WTC11 (cell line): ENCODE measurements at regions not wholly inside any gene's neighbourhood (a gene's known extent, or its start where the extent isn't known, plus 50 kb on each side); places are given as distances from the start of the nearest gene placed in this dataset.

Experiments used
- ATAC-seq: fragments of 200-7000 bp; cut with Tn5 transposase; 2 replicates; pipeline ENCODE4 v1.10.0; 2021; ENCODE audit warnings: mild to moderate bottlenecking, moderate library complexity
- CTCF ChIA-PET: fragments of 300-600 bp; sonication (Branson Sonifier 250); formaldehyde crosslinking; loops from one replicate; lab custom pipeline; 2021; ENCODE audit warnings: antibody characterized with exemption; lab: Charles Lee
- POLR2A ChIA-PET: fragments of 350-600 bp; sonication (Branson Sonifier 250); formaldehyde crosslinking; loops from one replicate; lab custom pipeline; 2021; ENCODE audit warnings: antibody characterized with exemption; lab: Charles Lee
- DNase-seq: peaks from one replicate; pipeline ENCODE4 v3.0.0; 2021; ENCODE audit warnings: low spot score
- H3K27ac Mint-ChIP-seq: 2 replicates; pipeline ENCODE4 v1.8.0; 2021; ENCODE audit warnings: mixed read lengths
- H3K27me3 Mint-ChIP-seq: 2 replicates; pipeline ENCODE4 v1.8.0; 2021; ENCODE audit warnings: low read depth, mild to moderate bottlenecking, moderate library complexity, mixed read lengths
- H3K36me3 Mint-ChIP-seq: 2 replicates; pipeline ENCODE4 v1.8.0; 2021; ENCODE audit warnings: mixed read lengths
- H3K4me1 Mint-ChIP-seq: 2 replicates; pipeline ENCODE4 v1.8.0; 2022; ENCODE audit warnings: mixed read lengths
- H3K4me3 Mint-ChIP-seq: 2 replicates; pipeline ENCODE4 v1.8.0; 2021; ENCODE audit warnings: mild to moderate bottlenecking, moderate library complexity, mixed read lengths
- H3K9me3 Mint-ChIP-seq: 2 replicates; pipeline ENCODE4 v1.8.0; 2021; ENCODE audit warnings: mixed read lengths
- ATF1 ChIP-seq: sonication (generic); formaldehyde crosslinking; IDR thresholded peaks from 2 replicates; pipeline ENCODE4 v1.8.1; 2023; ENCODE audit warnings: mild to moderate bottlenecking, moderate library complexity, missing genetic modification reagents
- ELF4 ChIP-seq: sonication (generic); formaldehyde crosslinking; IDR thresholded peaks from 2 replicates; pipeline ENCODE4 v1.8.1; 2022; ENCODE audit warnings: low read depth, mild to moderate bottlenecking, moderate library complexity, missing genetic modification reagents
- HMGA2 ChIP-seq: fragments of 250-450 bp; sonication (Bioruptor Pico); IDR thresholded peaks from 2 replicates; pipeline ENCODE4 v1.4.0; 2021; ENCODE audit warnings: mild to moderate bottlenecking, moderate library complexity
- JAZF1 ChIP-seq: fragments of 250-450 bp; sonication (Bioruptor Pico); IDR thresholded peaks from 2 replicates; pipeline ENCODE4 v1.9.0; 2021; ENCODE audit warnings: moderate library complexity, mild to moderate bottlenecking, inconsistent platforms
- SMAD4 ChIP-seq: sonication (generic); formaldehyde crosslinking; IDR thresholded peaks from 2 replicates; pipeline ENCODE4 v1.8.0; 2022; ENCODE audit warnings: mild to moderate bottlenecking, missing genetic modification reagents
- ZNF317 ChIP-seq: sonication (generic); formaldehyde crosslinking; IDR thresholded peaks from 2 replicates; pipeline ENCODE4 v1.8.1; 2023; ENCODE audit warnings: low read depth, mild to moderate bottlenecking, moderate library complexity, missing genetic modification reagents, borderline replicate concordance
- TF ChIP-seq, protein P1 (sequence below): fragments of 250-450 bp; sonication (Bioruptor Pico); IDR thresholded peaks from 2 replicates; pipeline ENCODE4 v1.9.0; 2021; ENCODE audit warnings: mild to moderate bottlenecking, borderline replicate concordance
- TF ChIP-seq, protein P2 (sequence below): sonication (generic); formaldehyde crosslinking; IDR thresholded peaks from 2 replicates; pipeline ENCODE4 v1.8.0; 2023; ENCODE audit warnings: missing genetic modification reagents, mild to moderate bottlenecking, borderline replicate concordance
- TF ChIP-seq, protein P3 (sequence below): sonication (generic); formaldehyde crosslinking; IDR thresholded peaks from 2 replicates; pipeline ENCODE4 v1.8.1; 2022; ENCODE audit warnings: mild to moderate bottlenecking, moderate library complexity, missing genetic modification reagents
- TF ChIP-seq, protein P4 (sequence below): sonication (generic); formaldehyde crosslinking; IDR thresholded peaks from 2 replicates; pipeline ENCODE4 v1.8.0; 2022; ENCODE audit warnings: mild to moderate bottlenecking, missing genetic modification reagents
- TF ChIP-seq, protein P5 (sequence below): fragments of 250-450 bp; sonication (Bioruptor Pico); conservative IDR thresholded peaks from 2 replicates; pipeline ENCODE4 v1.9.0; 2021; ENCODE audit warnings: mild to moderate bottlenecking
- TF ChIP-seq, protein P6 (sequence below): fragments of 250-450 bp; sonication (Bioruptor Pico); IDR thresholded peaks from 2 replicates; pipeline ENCODE4 v1.9.0; 2021; ENCODE audit warnings: mild to moderate bottlenecking
- TF ChIP-seq, protein P7 (sequence below): sonication (generic); formaldehyde crosslinking; conservative IDR thresholded peaks from 2 replicates; pipeline ENCODE4 v1.8.1; 2022; ENCODE audit warnings: mild to moderate bottlenecking, missing genetic modification reagents
- TF ChIP-seq, protein P8 (sequence below): sonication (generic); formaldehyde crosslinking; IDR thresholded peaks from 2 replicates; pipeline ENCODE4 v1.8.0; 2022; ENCODE audit warnings: mild to moderate bottlenecking, missing genetic modification reagents

DNA sequence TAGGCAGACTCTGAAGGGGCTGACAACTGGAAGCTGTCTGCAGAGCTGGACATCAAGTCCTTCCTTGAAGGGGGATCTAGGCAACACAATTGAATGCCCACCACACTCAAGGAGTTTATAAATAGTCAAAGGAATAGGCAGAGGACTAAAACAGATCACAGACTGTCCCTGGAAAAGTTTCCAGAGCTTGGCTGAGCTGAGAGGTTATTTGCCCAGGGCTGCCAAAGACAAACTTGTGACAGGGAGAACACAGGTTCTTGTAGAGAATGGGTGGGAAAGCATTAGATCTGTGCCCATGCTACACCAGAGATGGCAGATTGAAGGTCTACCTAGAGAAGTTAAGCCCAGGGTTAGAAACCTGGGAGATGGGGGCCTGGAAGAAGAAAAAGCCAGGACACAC is 344.6 kb downstream of the MID1IP1 start:
- DNase-seq (no peak), ATAC-seq (no peak)
- H3K9me3 Mint-ChIP-seq, result no peaks in the 10 kb centered on the region
- no peaks in the 10 kb centered on the region for H3K36me3 Mint-ChIP-seq
- no peak overlapping the region for H3K27ac Mint-ChIP-seq
- TF ChIP-seq, protein P1, sequence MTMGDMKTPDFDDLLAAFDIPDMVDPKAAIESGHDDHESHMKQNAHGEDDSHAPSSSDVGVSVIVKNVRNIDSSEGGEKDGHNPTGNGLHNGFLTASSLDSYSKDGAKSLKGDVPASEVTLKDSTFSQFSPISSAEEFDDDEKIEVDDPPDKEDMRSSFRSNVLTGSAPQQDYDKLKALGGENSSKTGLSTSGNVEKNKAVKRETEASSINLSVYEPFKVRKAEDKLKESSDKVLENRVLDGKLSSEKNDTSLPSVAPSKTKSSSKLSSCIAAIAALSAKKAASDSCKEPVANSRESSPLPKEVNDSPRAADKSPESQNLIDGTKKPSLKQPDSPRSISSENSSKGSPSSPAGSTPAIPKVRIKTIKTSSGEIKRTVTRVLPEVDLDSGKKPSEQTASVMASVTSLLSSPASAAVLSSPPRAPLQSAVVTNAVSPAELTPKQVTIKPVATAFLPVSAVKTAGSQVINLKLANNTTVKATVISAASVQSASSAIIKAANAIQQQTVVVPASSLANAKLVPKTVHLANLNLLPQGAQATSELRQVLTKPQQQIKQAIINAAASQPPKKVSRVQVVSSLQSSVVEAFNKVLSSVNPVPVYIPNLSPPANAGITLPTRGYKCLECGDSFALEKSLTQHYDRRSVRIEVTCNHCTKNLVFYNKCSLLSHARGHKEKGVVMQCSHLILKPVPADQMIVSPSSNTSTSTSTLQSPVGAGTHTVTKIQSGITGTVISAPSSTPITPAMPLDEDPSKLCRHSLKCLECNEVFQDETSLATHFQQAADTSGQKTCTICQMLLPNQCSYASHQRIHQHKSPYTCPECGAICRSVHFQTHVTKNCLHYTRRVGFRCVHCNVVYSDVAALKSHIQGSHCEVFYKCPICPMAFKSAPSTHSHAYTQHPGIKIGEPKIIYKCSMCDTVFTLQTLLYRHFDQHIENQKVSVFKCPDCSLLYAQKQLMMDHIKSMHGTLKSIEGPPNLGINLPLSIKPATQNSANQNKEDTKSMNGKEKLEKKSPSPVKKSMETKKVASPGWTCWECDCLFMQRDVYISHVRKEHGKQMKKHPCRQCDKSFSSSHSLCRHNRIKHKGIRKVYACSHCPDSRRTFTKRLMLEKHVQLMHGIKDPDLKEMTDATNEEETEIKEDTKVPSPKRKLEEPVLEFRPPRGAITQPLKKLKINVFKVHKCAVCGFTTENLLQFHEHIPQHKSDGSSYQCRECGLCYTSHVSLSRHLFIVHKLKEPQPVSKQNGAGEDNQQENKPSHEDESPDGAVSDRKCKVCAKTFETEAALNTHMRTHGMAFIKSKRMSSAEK (CRISPR knock-in tag), result no peak
- TF ChIP-seq ZNF317 (CRISPR knock-in tag), result no peak
- TF ChIP-seq, protein P2, sequence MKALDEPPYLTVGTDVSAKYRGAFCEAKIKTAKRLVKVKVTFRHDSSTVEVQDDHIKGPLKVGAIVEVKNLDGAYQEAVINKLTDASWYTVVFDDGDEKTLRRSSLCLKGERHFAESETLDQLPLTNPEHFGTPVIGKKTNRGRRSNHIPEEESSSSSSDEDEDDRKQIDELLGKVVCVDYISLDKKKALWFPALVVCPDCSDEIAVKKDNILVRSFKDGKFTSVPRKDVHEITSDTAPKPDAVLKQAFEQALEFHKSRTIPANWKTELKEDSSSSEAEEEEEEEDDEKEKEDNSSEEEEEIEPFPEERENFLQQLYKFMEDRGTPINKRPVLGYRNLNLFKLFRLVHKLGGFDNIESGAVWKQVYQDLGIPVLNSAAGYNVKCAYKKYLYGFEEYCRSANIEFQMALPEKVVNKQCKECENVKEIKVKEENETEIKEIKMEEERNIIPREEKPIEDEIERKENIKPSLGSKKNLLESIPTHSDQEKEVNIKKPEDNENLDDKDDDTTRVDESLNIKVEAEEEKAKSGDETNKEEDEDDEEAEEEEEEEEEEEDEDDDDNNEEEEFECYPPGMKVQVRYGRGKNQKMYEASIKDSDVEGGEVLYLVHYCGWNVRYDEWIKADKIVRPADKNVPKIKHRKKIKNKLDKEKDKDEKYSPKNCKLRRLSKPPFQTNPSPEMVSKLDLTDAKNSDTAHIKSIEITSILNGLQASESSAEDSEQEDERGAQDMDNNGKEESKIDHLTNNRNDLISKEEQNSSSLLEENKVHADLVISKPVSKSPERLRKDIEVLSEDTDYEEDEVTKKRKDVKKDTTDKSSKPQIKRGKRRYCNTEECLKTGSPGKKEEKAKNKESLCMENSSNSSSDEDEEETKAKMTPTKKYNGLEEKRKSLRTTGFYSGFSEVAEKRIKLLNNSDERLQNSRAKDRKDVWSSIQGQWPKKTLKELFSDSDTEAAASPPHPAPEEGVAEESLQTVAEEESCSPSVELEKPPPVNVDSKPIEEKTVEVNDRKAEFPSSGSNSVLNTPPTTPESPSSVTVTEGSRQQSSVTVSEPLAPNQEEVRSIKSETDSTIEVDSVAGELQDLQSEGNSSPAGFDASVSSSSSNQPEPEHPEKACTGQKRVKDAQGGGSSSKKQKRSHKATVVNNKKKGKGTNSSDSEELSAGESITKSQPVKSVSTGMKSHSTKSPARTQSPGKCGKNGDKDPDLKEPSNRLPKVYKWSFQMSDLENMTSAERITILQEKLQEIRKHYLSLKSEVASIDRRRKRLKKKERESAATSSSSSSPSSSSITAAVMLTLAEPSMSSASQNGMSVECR (CRISPR knock-in tag), result no peak
- TF ChIP-seq ATF1 (CRISPR knock-in tag), result no peak
- TF ChIP-seq HMGA2 (CRISPR knock-in tag), result no peak
- TF ChIP-seq, protein P3, sequence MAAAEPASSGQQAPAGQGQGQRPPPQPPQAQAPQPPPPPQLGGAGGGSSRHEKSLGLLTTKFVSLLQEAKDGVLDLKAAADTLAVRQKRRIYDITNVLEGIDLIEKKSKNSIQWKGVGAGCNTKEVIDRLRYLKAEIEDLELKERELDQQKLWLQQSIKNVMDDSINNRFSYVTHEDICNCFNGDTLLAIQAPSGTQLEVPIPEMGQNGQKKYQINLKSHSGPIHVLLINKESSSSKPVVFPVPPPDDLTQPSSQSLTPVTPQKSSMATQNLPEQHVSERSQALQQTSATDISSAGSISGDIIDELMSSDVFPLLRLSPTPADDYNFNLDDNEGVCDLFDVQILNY, result no peak
- TF ChIP-seq, protein P4, sequence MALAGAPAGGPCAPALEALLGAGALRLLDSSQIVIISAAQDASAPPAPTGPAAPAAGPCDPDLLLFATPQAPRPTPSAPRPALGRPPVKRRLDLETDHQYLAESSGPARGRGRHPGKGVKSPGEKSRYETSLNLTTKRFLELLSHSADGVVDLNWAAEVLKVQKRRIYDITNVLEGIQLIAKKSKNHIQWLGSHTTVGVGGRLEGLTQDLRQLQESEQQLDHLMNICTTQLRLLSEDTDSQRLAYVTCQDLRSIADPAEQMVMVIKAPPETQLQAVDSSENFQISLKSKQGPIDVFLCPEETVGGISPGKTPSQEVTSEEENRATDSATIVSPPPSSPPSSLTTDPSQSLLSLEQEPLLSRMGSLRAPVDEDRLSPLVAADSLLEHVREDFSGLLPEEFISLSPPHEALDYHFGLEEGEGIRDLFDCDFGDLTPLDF (CRISPR knock-in tag), result no peak
- TF ChIP-seq, protein P5, sequence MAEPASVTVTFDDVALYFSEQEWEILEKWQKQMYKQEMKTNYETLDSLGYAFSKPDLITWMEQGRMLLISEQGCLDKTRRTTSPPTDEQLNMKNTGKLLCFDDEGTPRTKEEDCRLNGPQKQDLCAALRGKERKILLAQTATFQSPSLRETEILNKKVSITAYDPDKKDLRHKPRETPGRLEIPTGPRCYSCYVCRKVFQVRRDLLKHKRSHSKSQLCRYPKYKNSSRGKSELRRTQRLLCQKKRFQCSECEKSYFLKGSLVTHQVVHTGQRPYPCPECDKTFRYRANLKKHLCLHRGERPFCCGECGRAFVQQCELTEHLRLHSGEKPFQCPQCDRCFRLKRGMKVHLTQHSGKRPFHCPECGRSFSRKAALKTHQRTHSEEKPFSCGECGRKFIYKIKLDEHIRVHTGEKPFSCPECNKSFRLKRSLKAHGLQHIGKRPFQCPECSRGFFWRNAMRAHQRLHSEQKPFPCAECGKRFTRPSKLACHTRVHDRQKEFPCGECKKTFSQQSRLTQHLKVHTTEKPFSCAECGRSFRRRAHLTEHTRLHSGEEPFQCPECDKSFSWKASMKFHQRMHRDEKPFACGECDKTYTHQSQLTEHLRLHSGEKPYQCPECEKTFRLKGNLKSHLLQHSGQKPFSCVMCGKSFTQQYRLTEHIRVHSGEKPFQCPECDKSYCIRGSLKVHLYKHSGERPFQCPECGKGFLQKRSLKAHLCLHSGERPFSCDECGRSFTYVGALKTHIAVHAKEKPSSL (CRISPR knock-in tag), result no peak
- TF ChIP-seq SMAD4 (CRISPR knock-in tag), result no peak
- TF ChIP-seq, protein P6, sequence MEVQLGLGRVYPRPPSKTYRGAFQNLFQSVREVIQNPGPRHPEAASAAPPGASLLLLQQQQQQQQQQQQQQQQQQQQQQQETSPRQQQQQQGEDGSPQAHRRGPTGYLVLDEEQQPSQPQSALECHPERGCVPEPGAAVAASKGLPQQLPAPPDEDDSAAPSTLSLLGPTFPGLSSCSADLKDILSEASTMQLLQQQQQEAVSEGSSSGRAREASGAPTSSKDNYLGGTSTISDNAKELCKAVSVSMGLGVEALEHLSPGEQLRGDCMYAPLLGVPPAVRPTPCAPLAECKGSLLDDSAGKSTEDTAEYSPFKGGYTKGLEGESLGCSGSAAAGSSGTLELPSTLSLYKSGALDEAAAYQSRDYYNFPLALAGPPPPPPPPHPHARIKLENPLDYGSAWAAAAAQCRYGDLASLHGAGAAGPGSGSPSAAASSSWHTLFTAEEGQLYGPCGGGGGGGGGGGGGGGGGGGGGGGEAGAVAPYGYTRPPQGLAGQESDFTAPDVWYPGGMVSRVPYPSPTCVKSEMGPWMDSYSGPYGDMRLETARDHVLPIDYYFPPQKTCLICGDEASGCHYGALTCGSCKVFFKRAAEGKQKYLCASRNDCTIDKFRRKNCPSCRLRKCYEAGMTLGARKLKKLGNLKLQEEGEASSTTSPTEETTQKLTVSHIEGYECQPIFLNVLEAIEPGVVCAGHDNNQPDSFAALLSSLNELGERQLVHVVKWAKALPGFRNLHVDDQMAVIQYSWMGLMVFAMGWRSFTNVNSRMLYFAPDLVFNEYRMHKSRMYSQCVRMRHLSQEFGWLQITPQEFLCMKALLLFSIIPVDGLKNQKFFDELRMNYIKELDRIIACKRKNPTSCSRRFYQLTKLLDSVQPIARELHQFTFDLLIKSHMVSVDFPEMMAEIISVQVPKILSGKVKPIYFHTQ (CRISPR knock-in tag), result no peak
- TF ChIP-seq, protein P7, sequence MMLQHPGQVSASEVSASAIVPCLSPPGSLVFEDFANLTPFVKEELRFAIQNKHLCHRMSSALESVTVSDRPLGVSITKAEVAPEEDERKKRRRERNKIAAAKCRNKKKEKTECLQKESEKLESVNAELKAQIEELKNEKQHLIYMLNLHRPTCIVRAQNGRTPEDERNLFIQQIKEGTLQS, result no peak
- no peak for TF ChIP-seq JAZF1 (CRISPR knock-in tag)
- TF ChIP-seq, protein P8, sequence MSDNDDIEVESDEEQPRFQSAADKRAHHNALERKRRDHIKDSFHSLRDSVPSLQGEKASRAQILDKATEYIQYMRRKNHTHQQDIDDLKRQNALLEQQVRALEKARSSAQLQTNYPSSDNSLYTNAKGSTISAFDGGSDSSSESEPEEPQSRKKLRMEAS (CRISPR knock-in tag), result no peak
- TF ChIP-seq ELF4 (CRISPR knock-in tag), result no peak
- ChIA-PET POLR2A (no interaction called here), CTCF (no interaction called here)
- H3K4me3 Mint-ChIP-seq, result no peak overlapping the region
- no peaks in the 10 kb centered on the region for H3K27me3 Mint-ChIP-seq
- peaks cover 29% of the 10 kb centered on the region for H3K4me1 Mint-ChIP-seq
